ENCODE measurements at regions not wholly inside any gene's neighbourhood (a gene's known extent, or its start where the extent isn't known, plus 50 kb on each side); places are given as distances from the start of the nearest gene placed in this dataset.

GRCh38 chr22:47587861-47588577 lies 825.6 kb downstream of the TBC1D22A start:
- no peak for DNase-seq (ENCODE audit: low spot score)

- no peak for DNase-seq (ENCODE audit: low spot score)
These were observed 824.9 kb downstream of the TBC1D22A start for GRCh38 chr22:47587361-47587760.

- DNase-seq (ENCODE audit: low spot score), result no peak
These were observed 824.5 kb downstream of the TBC1D22A start for GRCh38 chr22:47586946-47587345.

GRCh38 chr22:47586038-47586437 lies 823.6 kb downstream of the TBC1D22A start:
- no peak for DNase-seq (ENCODE audit: low spot score)

GRCh38 chr22:47583959-47584562 lies 821.6 kb downstream of the TBC1D22A start:
- no peak for DNase-seq (ENCODE audit: low spot score)

- DNase-seq (ENCODE audit: low spot score), result no peak
These were observed 819.6 kb downstream of the TBC1D22A start for GRCh38 chr22:47582067-47582466.

GRCh38 chr22:47580121-47580520 lies 817.7 kb downstream of the TBC1D22A start:
- DNase-seq (ENCODE audit: low spot score), result no peak

- DNase-seq (ENCODE audit: low spot score), result no peak
These were observed 814.5 kb downstream of the TBC1D22A start for GRCh38 chr22:47576908-47577307.

- no peak for DNase-seq (ENCODE audit: low spot score)
These were observed 812.8 kb downstream of the TBC1D22A start for GRCh38 chr22:47575291-47575690.

- DNase-seq (ENCODE audit: low spot score), result no peak
These were observed 812.1 kb downstream of the TBC1D22A start for GRCh38 chr22:47574556-47574955.

- no peak for DNase-seq (ENCODE audit: low spot score)
These were observed 810.7 kb downstream of the TBC1D22A start for GRCh38 chr22:47573141-47573540.

- DNase-seq (ENCODE audit: low spot score), result no peak
These were observed 810.0 kb downstream of the TBC1D22A start for GRCh38 chr22:47572443-47572842.

- DNase-seq (ENCODE audit: low spot score), result no peak
These were observed 809.2 kb downstream of the TBC1D22A start for GRCh38 chr22:47571616-47572015.

- no peak for DNase-seq (ENCODE audit: low spot score)
These were observed 808.4 kb downstream of the TBC1D22A start for GRCh38 chr22:47570851-47571250.

- no peak for DNase-seq (ENCODE audit: low spot score)
These were observed 807.8 kb downstream of the TBC1D22A start for GRCh38 chr22:47570300-47570685.

GRCh38 chr22:47569389-47570299 lies 807.2 kb downstream of the TBC1D22A start:
- no peak for DNase-seq (ENCODE audit: low spot score)

- no peak for DNase-seq (ENCODE audit: low spot score)
These were observed 806.2 kb downstream of the TBC1D22A start for GRCh38 chr22:47568700-47569099.

GRCh38 chr22:47567126-47568090 lies 805.0 kb downstream of the TBC1D22A start:
- no peak for DNase-seq (ENCODE audit: low spot score)

GRCh38 chr22:47566491-47566890 lies 804.0 kb downstream of the TBC1D22A start:
- DNase-seq (ENCODE audit: low spot score), result no peak

- no peak for DNase-seq (ENCODE audit: low spot score)
These were observed 803.2 kb downstream of the TBC1D22A start for GRCh38 chr22:47565607-47566006.

GRCh38 chr22:47564651-47565434 lies 802.4 kb downstream of the TBC1D22A start:
- DNase-seq (ENCODE audit: low spot score), result no peak

Measured in H4 (cell line).